GM12874 (cell line): ENCODE measurements at regions not wholly inside any gene's neighbourhood (a gene's known extent, or its start where the extent isn't known, plus 50 kb on each side); places are given as distances from the start of the nearest gene placed in this dataset.

Source experiments
- TF ChIP-seq, protein P1 (sequence below): IDR thresholded peaks from 2 replicates; pipeline ENCODE4 v1.5.1; 2011; ENCODE audit warnings: low read depth, mild to moderate bottlenecking, control low read depth, low read length, moderate library complexity; ENCODE audit not compliant: insufficient read depth

DNA sequence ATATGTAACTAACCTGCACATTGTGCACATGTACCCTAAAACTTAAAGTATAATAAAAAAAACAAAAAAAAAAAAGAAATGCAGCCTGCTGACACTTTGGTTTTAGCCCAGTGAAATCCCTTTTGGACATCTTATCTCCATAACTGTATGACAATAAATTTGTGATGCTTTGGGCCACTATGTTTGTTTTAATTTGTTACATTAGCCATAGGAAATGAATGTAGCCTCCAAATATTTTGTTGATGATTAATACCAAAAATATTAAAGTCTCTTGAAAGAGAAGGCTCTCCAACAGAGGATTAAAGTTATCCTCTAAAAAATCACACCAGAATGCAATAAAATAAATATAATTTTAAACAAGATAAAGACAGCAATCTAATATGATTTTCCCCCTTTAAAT, 852.7 kb upstream of the SLIT2 start:
- TF ChIP-seq, protein P1, sequence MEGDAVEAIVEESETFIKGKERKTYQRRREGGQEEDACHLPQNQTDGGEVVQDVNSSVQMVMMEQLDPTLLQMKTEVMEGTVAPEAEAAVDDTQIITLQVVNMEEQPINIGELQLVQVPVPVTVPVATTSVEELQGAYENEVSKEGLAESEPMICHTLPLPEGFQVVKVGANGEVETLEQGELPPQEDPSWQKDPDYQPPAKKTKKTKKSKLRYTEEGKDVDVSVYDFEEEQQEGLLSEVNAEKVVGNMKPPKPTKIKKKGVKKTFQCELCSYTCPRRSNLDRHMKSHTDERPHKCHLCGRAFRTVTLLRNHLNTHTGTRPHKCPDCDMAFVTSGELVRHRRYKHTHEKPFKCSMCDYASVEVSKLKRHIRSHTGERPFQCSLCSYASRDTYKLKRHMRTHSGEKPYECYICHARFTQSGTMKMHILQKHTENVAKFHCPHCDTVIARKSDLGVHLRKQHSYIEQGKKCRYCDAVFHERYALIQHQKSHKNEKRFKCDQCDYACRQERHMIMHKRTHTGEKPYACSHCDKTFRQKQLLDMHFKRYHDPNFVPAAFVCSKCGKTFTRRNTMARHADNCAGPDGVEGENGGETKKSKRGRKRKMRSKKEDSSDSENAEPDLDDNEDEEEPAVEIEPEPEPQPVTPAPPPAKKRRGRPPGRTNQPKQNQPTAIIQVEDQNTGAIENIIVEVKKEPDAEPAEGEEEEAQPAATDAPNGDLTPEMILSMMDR, result no peak

DNA sequence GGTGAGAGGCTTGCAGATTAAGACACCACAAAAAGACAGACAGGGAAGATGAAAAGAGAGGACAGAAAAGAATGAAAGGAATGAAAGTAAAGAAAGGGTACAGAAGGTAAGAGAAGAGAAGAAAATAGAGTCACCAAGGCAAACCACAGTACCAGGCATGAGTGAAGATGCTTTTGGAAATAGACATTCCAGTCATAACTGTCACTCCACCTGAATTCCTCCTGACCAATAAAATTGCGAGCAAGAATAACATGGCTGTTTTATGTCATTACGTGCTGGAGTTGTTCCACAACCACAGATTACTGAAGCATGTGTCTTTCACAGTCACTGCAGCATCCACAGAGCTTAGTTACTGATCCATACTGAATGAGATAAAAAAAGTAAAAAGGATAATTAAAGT, 864.9 kb upstream of the SLIT2 start:
- TF ChIP-seq, protein P1, result no peak

DNA sequence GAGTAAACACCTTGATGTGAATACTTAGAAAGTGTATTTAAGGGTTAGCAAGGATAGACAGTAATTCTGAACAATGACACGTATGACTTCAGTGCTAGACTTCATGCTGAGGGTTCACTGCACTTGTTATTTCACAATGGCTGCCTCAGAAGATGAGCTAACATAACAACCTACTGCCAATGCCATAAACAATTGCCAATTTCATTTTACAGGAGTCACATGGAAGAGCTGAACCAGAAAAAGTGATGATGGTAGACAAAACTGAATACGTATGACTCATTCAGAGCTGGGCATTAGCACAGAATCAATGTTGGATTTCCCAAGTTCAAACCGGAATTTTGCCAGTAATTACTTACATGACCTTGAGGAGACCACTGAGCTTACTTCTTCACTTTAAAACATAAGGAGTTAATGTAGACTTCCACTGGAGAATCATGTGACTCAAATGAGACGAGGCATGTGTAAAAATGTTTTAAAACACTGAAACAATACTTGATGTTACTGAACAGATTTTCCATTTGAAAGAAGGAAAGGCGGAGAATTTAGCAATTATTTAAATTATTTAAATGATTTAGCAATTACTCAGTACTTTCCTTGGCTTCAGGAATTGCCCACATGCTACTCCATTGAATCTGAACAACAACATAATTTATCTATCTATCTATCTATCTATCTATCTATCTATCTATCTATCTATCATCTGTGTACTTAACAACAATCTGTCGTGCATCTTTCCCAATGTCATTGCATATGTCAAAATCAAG, 868.5 kb upstream of the SLIT2 start:
- TF ChIP-seq, protein P1, result no peak

DNA sequence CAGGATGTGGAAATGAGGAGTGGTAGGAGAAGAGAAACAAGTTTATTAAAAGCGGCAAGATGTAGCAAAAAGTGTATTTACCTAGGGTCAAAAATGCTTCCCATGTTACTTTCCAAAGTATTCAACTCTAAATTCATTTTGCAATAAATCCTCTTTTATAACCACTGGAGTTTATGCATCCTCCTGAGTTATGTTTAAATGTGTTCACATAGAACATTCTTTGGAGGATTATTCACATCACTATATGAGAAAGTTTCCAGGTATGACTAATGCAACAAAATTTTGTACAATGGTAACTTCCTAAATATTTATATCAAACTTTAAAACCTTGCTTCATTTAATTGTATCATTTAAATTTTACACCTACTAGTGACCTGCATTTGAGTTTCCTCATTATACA, 870.6 kb upstream of the SLIT2 start:
- TF ChIP-seq, protein P1, result no peak

DNA sequence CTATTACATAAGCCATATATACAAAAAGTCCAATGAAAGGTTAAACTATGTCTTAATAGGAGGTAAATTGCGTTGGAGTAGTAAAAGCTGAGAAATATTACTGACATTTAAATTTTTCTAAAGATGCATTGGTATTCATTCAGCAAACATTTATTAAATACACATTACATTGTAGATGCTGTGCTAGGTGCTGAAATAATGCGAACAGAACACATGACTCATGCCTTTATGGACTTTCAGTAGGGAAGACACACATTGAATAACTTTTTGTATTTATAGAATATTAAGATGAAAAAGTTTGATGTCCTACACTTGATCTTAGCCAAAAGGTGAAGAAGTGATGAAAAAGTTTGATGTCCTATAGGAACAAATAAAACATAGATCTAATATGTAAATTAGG, 871.1 kb upstream of the SLIT2 start:
- TF ChIP-seq, protein P1, result no peak

DNA sequence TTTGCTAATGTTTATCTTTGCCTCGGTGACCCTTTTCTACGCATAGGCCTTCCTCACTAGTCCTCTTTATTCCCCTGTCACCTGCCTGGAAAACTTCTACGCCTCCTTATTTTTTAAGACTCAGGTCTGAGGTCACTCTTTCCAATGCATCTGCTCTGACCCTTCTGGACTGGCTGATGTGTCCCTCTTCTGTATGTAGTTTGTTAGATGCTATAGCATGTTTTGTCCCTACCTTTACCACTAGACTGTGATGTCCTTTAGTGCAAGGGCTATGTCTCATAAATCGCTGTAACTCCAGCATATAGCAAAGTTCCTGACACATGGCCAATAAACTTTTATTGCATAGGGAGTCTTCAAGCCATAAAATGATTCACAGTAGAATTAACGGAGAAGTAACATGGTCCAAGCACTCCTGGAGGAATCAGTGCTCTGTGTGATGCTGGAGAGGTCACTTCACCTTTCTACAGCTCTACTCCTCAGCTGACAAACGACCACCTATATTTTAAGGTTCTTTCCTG, 872.5 kb upstream of the SLIT2 start:
- TF ChIP-seq, protein P1, result no peak

DNA sequence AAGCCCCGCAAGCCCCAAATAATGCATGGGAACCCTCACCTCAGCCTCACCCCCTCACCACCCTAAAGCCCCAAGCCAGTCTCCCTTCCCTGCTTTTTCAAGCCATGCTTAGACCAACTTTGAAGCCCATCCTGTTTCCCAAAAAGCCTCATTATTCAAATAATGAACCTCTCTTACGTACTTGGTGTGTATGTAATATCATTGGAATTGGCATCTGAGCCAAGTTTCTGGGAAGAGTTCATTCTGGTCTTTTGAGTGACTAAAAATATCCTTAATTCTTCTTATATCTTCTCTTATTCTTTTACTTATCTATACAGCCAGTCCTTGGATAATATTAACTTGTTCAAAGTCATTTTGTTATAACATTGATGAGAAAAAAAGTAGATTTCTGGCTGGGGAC, 875.8 kb upstream of the SLIT2 start:
- TF ChIP-seq, protein P1, result no peak
